Lung (tissue), 11 donors: ENCODE measurements at regions not wholly inside any gene's neighbourhood (a gene's known extent, or its start where the extent isn't known, plus 50 kb on each side); places are given as distances from the start of the nearest gene placed in this dataset.

Experiments
- ATAC-seq: fragments of 200-7000 bp; cut with Tn5 transposase; one replicate; pipeline ENCODE4 v1.9.1; 2020; ENCODE audit warnings: moderate number of reproducible peaks; ENCODE audit not compliant: insufficient read depth, low FRiP score
- DNase-seq, 3 donors: peaks; one replicate each; pipeline ENCODE4 v3.0.0-alpha.2; 2013 to 2017
- H3K27ac ChIP-seq, 2 donors: one replicate each; pipeline ENCODE4 v1.5.1; 2013; ENCODE audit warnings: mild to moderate bottlenecking in 2 of 2, moderate library complexity in 2 of 2, control low read depth in 1 of 2, inconsistent platforms in 1 of 2, low read depth in 1 of 2, low read length in 1 of 2
- H3K27me3 ChIP-seq, 3 donors: one replicate each; pipeline ENCODE4 v1.5.1; 2013; ENCODE audit warnings: low read length in 2 of 3; ENCODE audit not compliant: control insufficient read depth in 3 of 3, insufficient read depth in 3 of 3
- H3K36me3 ChIP-seq, 4 donors: one replicate each; pipeline ENCODE4 v1.5.1; 2013; ENCODE audit warnings: low read length in 4 of 4, mild to moderate bottlenecking in 1 of 4, moderate library complexity in 1 of 4; ENCODE audit not compliant: control insufficient read depth in 4 of 4, insufficient read depth in 4 of 4
- H3K4me1 ChIP-seq, 5 donors: one replicate each; pipeline ENCODE4 v1.5.1; 2013; ENCODE audit warnings: low read length in 5 of 5, mild to moderate bottlenecking in 2 of 5, moderate library complexity in 1 of 5; ENCODE audit not compliant: control insufficient read depth in 5 of 5, insufficient read depth in 5 of 5
- H3K4me3 ChIP-seq: one replicate; pipeline ENCODE4 v1.5.1; 2013; ENCODE audit warnings: mild to moderate bottlenecking, control low read depth, moderate library complexity
- H3K9ac ChIP-seq, 2 donors: one replicate each; pipeline ENCODE4 v1.5.1; 2013; ENCODE audit warnings: low read length in 2 of 2, control low read depth in 1 of 2; ENCODE audit not compliant: insufficient read depth in 1 of 2
- H3K9me3 ChIP-seq, 4 donors: one replicate each; pipeline ENCODE4 v1.5.1; 2013; ENCODE audit warnings: low read length in 3 of 4, mild to moderate bottlenecking in 1 of 4, moderate library complexity in 1 of 4; ENCODE audit not compliant: control insufficient read depth in 4 of 4, insufficient read depth in 3 of 4
- WGBS, 2 donors: extraction: QIAGEN DNeasy Blood & Tissue Kit; methylation state at CpG; one replicate each; pipeline ENCODE4 v1.1.7; 2013; 5-methylcytosine and 5-hydroxymethylcytosine counted together
- TF ChIP-seq, protein P1 (sequence below): IDR thresholded peaks from 2 replicates; pipeline ENCODE4 v1.5.1; 2012; ENCODE audit warnings: mild to moderate bottlenecking; ENCODE audit errors: control extremely low read depth, extremely low read depth
- donor health status: control.
- donor health status: control.
- donor health status: Bipolar disorder and iron deficiency.
- donor health status: healthy.
- donor health status: DM: yes; HTN: yes; CAD: no.

DNA sequence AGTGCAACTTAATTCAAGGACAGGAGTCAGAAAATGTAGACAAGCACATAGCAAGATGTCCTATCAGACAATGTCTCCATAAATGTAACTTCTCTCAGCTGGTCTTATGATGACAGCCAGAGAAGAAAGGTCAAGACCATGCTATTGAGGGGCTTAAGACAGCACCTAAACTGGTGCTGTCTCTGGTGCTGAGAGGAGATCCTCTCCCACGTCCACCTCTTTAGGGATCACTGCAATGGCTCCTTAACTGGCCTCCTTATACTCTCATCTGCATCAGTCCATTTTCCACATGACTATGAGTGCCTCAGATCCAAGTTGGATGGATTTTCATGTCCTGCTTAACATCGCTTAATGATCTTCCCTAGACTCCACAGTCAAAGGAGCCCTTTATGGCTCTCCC, 210.6 kb downstream of the ARL4A start:
- Histone ChIP-seq H3K9ac (no peak overlapping the region), H3K27me3 (no peaks in the 10 kb centered on the region), H3K9me3 (no peaks in the 10 kb centered on the region), H3K36me3 (no peaks in the 10 kb centered on the region), H3K4me3 (no peak overlapping the region), H3K27ac (no peak overlapping the region), H3K4me1 (no peaks in the 10 kb centered on the region)
- 83 to 86% methylated on average over 2 of the region's 2 CpGs for WGBS, 2 donors
- TF ChIP-seq, protein P1, sequence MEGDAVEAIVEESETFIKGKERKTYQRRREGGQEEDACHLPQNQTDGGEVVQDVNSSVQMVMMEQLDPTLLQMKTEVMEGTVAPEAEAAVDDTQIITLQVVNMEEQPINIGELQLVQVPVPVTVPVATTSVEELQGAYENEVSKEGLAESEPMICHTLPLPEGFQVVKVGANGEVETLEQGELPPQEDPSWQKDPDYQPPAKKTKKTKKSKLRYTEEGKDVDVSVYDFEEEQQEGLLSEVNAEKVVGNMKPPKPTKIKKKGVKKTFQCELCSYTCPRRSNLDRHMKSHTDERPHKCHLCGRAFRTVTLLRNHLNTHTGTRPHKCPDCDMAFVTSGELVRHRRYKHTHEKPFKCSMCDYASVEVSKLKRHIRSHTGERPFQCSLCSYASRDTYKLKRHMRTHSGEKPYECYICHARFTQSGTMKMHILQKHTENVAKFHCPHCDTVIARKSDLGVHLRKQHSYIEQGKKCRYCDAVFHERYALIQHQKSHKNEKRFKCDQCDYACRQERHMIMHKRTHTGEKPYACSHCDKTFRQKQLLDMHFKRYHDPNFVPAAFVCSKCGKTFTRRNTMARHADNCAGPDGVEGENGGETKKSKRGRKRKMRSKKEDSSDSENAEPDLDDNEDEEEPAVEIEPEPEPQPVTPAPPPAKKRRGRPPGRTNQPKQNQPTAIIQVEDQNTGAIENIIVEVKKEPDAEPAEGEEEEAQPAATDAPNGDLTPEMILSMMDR: no peak
- DNase-seq (no peak), ATAC-seq (no peak)

GRCh38 chr7:12898620-12899019, 211.2 kb downstream of the ARL4A start:
- no peak for DNase-seq
- Histone ChIP-seq H3K27me3 (no peaks in the 10 kb centered on the region), H3K9ac (no peak overlapping the region), H3K27ac (no peak overlapping the region), H3K36me3 (no peaks in the 10 kb centered on the region), H3K9me3 (no peaks in the 10 kb centered on the region), H3K4me3 (no peak overlapping the region), H3K4me1 (no peaks in the 10 kb centered on the region)
- TF ChIP-seq, protein P1: no peak
- 87 to 94% methylated on average over 3 of the region's 3 CpGs for WGBS, 2 donors
- no peak for ATAC-seq

GRCh38 chr7:12905671-12906070, 218.2 kb downstream of the ARL4A start:
- Histone ChIP-seq H3K4me1 (no peaks in the 10 kb centered on the region), H3K27ac (no peak overlapping the region), H3K9me3 (no peaks in the 10 kb centered on the region), H3K36me3 (no peaks in the 10 kb centered on the region), H3K4me3 (no peak overlapping the region), H3K27me3 (no peaks in the 10 kb centered on the region), H3K9ac (no peak overlapping the region)
- DNase-seq (no peak), ATAC-seq (no peak)
- WGBS, 2 donors: 89 to 90% methylated on average over 5 of the region's 5 CpGs
- TF ChIP-seq, protein P1: no peak

- Histone ChIP-seq H3K4me3 (no peak overlapping the region), H3K9ac (no peak overlapping the region), H3K36me3 (no peaks in the 10 kb centered on the region), H3K27ac (no peak overlapping the region), H3K4me1 (no peaks in the 10 kb centered on the region), H3K27me3 (no peaks in the 10 kb centered on the region), H3K9me3 (no peaks in the 10 kb centered on the region)
- 85 to 88% methylated on average over 2 of the region's 2 CpGs for WGBS, 2 donors
- TF ChIP-seq, protein P1: no peak
- ATAC-seq (no peak), DNase-seq (no peak)
These were observed 220.3 kb downstream of the ARL4A start for GRCh38 chr7:12907774-12908173.
